WERI-Rb-1 (cell line): ENCODE measurements at regions not wholly inside any gene's neighbourhood (a gene's known extent, or its start where the extent isn't known, plus 50 kb on each side); places are given as distances from the start of the nearest gene placed in this dataset.

Source experiments
- DNase-seq: peaks from one replicate; pipeline ENCODE4 v3.0.0-alpha.2; 2020
- H3K27ac ChIP-seq: fragments of 250-450 bp; sonication (Bioruptor Pico); 2 replicates; pipeline ENCODE4 v1.5.1; 2020; ENCODE audit warnings: mild to moderate bottlenecking, moderate library complexity
- H3K27me3 ChIP-seq: fragments of 250-450 bp; sonication (Bioruptor Pico); 2 replicates; pipeline ENCODE4 v1.5.1; 2021; ENCODE audit warnings: mild to moderate bottlenecking, low read depth, moderate library complexity; ENCODE audit not compliant: insufficient read depth, severe bottlenecking
- H3K36me3 ChIP-seq: fragments of 250-450 bp; sonication (Bioruptor Pico); 2 replicates; pipeline ENCODE4 v1.5.1; 2020; ENCODE audit warnings: mild to moderate bottlenecking, moderate library complexity
- H3K4me3 ChIP-seq: 2 replicates; pipeline ENCODE4 v1.5.1; 2011; ENCODE audit warnings: low read depth, mild to moderate bottlenecking, control low read depth, low read length
- H3K9me3 ChIP-seq: fragments of 250-450 bp; sonication (Bioruptor Pico); 2 replicates; pipeline ENCODE4 v1.5.1; 2021; ENCODE audit warnings: mild to moderate bottlenecking, moderate library complexity; ENCODE audit not compliant: severe bottlenecking
- TF ChIP-seq, protein P1 (sequence below): IDR thresholded peaks from 2 replicates; pipeline ENCODE4 v1.5.1; 2011; ENCODE audit warnings: low read depth, mild to moderate bottlenecking, control low read depth, inconsistent platforms, low read length

DNA sequence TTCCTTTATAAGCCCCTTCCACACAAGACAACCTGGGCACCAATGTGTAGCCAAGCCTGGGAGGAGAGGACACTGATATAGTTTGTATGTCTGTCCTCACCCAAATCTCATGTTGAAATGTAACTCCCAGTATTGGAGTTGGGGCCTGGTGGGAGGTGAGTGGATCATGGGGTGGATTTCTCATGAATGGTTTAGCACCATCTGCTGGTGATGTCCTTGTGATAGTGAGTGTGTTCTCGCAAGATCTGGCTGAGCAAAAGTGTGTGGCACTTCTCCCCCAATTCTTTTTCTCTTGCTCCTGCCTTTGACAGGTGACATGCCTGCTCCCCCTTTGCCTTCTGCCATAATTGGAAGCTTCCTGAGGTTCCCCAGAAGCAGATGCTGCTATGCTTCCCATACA lies 135.8 kb downstream of the USP31 start:
- Histone ChIP-seq H3K27me3 (no peaks in the 10 kb centered on the region), H3K27ac (no peak overlapping the region), H3K36me3 (no peaks in the 10 kb centered on the region), H3K4me3 (no peak overlapping the region), H3K9me3 (no peaks in the 10 kb centered on the region)
- peak; percentile 23 for DNase-seq
- TF ChIP-seq, protein P1, sequence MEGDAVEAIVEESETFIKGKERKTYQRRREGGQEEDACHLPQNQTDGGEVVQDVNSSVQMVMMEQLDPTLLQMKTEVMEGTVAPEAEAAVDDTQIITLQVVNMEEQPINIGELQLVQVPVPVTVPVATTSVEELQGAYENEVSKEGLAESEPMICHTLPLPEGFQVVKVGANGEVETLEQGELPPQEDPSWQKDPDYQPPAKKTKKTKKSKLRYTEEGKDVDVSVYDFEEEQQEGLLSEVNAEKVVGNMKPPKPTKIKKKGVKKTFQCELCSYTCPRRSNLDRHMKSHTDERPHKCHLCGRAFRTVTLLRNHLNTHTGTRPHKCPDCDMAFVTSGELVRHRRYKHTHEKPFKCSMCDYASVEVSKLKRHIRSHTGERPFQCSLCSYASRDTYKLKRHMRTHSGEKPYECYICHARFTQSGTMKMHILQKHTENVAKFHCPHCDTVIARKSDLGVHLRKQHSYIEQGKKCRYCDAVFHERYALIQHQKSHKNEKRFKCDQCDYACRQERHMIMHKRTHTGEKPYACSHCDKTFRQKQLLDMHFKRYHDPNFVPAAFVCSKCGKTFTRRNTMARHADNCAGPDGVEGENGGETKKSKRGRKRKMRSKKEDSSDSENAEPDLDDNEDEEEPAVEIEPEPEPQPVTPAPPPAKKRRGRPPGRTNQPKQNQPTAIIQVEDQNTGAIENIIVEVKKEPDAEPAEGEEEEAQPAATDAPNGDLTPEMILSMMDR, result peak; percentile 58

DNA sequence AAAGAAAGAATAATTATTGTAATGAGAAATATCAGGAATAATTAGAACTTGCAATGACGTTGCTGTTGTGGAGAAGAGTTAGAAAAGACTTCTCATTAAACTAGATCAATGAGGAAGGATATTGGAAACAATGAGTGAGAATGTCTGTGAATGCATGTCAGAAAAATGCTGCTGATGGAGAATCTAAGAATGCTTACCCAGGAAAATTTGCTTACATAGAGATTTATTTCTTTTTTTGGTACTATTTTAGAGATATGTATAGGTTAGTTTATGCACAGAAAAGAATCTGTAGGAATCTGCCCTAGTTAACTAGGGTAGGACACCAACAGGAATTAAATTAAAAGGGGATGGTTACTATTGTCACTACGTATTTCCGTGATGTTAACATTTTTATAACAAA lies 140.2 kb downstream of the USP31 start:
- no peaks in the 10 kb centered on the region for H3K9me3 ChIP-seq
- no peak overlapping the region for H3K27ac ChIP-seq
- no peak for DNase-seq
- TF ChIP-seq, protein P1, result no peak
- H3K36me3 ChIP-seq, result no peaks in the 10 kb centered on the region
- H3K27me3 ChIP-seq, result no peaks in the 10 kb centered on the region
- H3K4me3 ChIP-seq, result no peak overlapping the region

DNA sequence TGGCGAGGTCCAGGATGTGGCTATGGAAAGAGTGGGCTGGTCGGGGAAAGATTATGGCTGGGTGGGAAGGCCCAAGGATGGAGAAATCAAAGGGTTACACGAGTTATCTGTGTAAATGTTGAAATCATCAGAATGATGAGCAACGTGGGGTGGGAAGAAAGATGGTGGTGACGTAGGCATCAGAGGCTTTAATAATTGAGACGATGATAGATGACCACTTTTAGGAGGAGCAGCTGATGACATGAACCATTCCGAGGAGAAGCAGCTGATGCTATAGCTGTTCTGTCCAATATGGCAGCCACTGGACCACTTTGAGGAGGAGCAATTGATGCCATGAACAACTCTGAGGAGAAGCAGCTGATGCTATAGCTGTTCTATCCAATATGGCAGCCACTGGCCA lies 141.2 kb downstream of the USP31 start:
- TF ChIP-seq, protein P1, result no peak
- DNase-seq, result no peak
- H3K9me3 ChIP-seq, result no peaks in the 10 kb centered on the region
- H3K27me3 ChIP-seq, result no peaks in the 10 kb centered on the region
- no peak overlapping the region for H3K27ac ChIP-seq
- H3K36me3 ChIP-seq, result no peaks in the 10 kb centered on the region
- no peak overlapping the region for H3K4me3 ChIP-seq

DNA sequence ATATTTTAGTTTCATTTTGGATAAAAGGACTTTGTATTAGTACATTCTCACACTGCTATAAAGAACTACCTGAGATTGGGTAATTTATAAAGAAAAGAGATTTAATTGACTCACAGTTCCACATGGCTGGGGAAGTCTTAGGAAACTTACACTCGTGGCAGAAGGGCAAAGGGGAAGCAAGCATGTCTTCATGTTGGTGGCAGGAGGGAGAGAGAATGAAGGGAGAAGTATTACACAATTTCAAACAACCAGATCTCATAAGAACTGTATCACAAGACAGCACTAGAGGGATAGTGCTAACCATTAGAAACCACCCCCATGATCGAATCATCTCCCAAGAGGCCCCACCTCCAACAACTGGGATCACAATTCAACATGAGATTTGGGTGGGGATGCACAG lies 142.9 kb downstream of the USP31 start:
- Histone ChIP-seq H3K27ac (no peak overlapping the region), H3K27me3 (no peaks in the 10 kb centered on the region), H3K4me3 (no peak overlapping the region), H3K36me3 (no peaks in the 10 kb centered on the region), H3K9me3 (no peaks in the 10 kb centered on the region)
- TF ChIP-seq, protein P1, result no peak
- DNase-seq, result no peak

DNA sequence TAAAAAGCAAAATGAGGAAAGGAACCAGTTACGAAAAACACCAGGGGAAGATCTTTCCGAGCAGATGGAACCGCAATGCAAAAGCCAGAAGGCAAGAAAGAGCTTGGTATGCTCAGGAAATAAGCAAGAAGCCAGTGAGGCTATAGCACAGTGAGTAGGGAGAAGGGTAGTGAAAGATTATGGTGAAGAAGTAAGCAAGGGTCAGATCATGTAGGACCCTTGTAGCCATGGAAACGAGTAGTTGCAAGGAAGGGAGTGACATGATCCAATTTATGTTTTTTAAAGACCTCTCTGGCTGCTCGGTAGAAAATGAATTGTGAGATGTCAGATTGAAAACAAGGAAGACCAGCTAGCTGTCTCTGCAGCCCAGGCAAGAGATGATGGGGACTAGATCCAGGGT lies 143.3 kb downstream of the USP31 start:
- Histone ChIP-seq H3K4me3 (no peak overlapping the region), H3K9me3 (no peaks in the 10 kb centered on the region), H3K27me3 (no peaks in the 10 kb centered on the region), H3K36me3 (no peaks in the 10 kb centered on the region), H3K27ac (no peak overlapping the region)
- TF ChIP-seq, protein P1, result no peak
- no peak for DNase-seq

DNA sequence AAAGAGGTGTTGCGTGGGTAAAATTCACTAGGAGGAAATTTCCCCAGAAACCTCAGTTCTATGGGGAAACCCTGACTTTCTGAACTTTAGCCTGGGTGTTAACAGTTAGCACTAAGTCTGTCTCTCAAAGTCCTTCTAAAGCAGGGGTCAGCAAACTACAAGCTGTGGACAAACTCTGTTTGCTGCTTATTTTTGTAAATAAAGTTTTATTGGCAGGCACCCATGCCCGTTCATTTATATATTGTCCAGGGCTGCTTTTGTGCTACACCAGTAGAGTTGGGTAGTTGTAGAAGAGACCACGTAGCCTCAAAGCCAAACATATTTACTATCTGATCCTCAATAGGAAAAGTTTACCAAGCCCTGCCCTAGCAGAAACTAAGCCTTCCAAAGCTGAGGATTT lies 159.7 kb downstream of the USP31 start:
- Histone ChIP-seq H3K27ac (no peak overlapping the region), H3K9me3 (no peaks in the 10 kb centered on the region), H3K4me3 (no peak overlapping the region), H3K27me3 (no peaks in the 10 kb centered on the region), H3K36me3 (no peaks in the 10 kb centered on the region)
- TF ChIP-seq, protein P1, result no peak
- DNase-seq, result no peak
